GM13977 (cell line): ENCODE measurements at regions not wholly inside any gene's neighbourhood (a gene's known extent, or its start where the extent isn't known, plus 50 kb on each side); places are given as distances from the start of the nearest gene placed in this dataset.
"Not testable (repeated sequence)": the region's sequence is repeated elsewhere in the genome, so short reads cannot be mapped to it uniquely, and the experiment has no call there.

Experiments used
- DNase-seq: peaks from one replicate; pipeline ENCODE4 v3.0.0; 2012; ENCODE audit warnings: low spot score
- CTCF ChIP-seq: IDR thresholded peaks from 2 replicates; pipeline ENCODE4 v1.5.1; 2012; ENCODE audit warnings: mild to moderate bottlenecking, control low read depth; ENCODE audit not compliant: insufficient read depth; ENCODE audit errors: extremely low read depth, missing control alignments
- in situ Hi-C: fragments of 300-500 bp; cut with MboI; formaldehyde crosslinking; loops from one replicate; pipeline ENCODE4 v1.12.0; 2022; ENCODE audit warnings: low sequenced_read_pairs, low pct_unique_long_range_greater_than_20kb, mixed read lengths, inconsistent platforms; ENCODE audit not compliant: unreplicated experiment

- no peak for TF ChIP-seq CTCF
- no peak for DNase-seq
- in situ Hi-C loops = no loop called here
Measured at GRCh38 chr16:35149550-35149949, 1690.1 kb downstream of the TP53TG3F start.

DNA sequence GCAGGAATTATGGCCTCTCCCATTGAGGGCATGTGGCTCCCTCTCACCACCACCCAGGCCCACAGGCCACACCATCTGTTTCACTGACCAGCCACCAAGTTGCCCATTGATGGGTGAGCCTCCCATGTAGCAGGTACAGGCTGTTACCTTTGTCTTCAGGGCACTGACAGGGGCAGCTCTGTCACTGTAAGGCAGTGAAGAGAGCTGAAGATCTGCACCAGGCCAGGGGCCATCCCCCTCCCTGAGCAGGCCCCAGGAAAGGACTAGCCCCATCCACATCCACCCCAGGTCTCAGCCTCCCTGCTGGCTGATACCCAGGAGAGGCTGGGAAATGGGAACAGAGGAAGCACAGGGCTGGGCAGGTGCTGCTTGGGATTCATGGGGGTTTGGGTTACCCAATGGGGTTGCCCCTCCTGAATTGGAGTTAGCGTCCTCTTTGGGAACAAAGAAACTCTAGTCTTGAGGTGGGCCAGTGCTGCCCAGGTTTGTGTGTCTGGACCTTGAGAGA is 1691.4 kb downstream of the TP53TG3F start:
- in situ Hi-C loops = no loop called here
- DNase-seq = no peak
- no peak for TF ChIP-seq CTCF

GRCh38 chr16:35152067-35152627 is 1692.7 kb downstream of the TP53TG3F start:
- TF ChIP-seq CTCF = no peak
- in situ Hi-C loops = no loop called here
- no peak for DNase-seq

DNA sequence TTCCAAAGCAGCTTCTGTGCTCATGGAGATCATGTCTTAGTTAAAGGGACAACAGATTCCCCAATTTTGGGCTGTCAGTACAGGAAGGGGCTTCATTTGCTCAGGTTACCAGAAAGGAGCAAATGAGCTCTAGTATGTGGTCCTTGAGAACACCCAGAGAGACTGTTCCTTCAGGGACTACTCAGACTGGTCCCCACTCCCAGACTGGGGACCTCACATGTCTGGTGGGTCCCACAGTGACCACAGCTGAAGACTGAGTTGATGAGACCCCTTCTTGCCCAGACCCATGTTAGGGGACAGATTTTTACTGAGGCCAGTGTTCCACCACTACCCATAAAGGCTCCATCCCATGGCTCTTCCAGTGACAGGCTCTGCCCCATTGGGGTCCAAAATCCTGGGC is 1695.2 kb downstream of the TP53TG3F start:
- DNase-seq = no peak
- TF ChIP-seq CTCF = no peak
- in situ Hi-C loops = no loop called here

DNA sequence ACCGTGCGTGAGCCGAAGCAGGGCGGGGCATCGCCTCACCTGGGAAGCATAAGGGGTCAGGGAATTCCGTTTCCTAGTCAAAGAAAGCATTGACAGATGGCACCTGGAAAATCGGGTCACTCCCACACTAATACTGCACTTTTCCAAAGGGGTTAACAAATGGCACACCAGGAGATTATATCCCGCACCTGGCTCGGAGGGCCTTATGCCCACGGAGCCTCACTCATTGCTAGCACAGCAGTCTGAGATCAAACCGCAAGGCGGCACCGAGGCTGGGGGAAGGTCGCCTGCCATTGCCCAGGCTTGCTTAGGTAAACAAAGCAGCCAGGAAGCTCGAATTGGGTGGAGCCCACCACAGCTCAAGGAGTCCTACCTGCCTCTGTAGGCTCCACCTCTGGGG is 1698.1 kb downstream of the TP53TG3F start:
- DNase-seq, in situ Hi-C loops: not testable (repeated sequence)

DNA sequence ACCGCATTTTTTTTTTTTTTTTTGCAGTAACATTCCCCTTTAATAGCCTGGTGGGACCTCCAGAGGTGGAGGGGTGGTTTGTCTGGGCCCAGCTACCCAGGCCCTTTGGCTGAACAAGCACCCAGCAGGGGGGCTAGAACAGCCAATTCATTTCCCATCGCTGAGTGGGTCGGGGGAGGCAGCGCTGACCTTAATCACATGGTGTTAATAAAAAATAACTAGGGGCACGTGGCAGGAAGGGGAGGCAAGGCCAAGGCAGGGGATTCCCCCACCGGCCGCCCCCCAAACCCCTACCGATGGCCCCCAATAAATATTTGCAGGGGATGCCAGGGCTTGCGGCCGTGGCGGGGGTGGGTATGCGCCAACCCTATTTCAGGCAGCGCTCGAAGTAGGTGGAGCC is 1709.9 kb downstream of the TP53TG3F start:
- DNase-seq, in situ Hi-C loops: not testable (repeated sequence)

GRCh38 chr16:35170061-35170460 is 1710.6 kb downstream of the TP53TG3F start:
- in situ Hi-C loops = not testable (repeated sequence)

GRCh38 chr16:35170610-35171009 is 1711.2 kb downstream of the TP53TG3F start:
- DNase-seq = no peak
- in situ Hi-C loops = no loop called here
- no peak for TF ChIP-seq CTCF

More at GRCh38 chr16:35170061-35170460, 1710.6 kb downstream of the TP53TG3F start:
- DNase-seq = not testable (repeated sequence)
